Dermis blood vessel endothelial cell (primary cell): ENCODE measurements at regions not wholly inside any gene's neighbourhood (a gene's known extent, or its start where the extent isn't known, plus 50 kb on each side); places are given as distances from the start of the nearest gene placed in this dataset.
"Not testable (repeated sequence)": the region's sequence is repeated elsewhere in the genome, so short reads cannot be mapped to it uniquely, and the experiment has no call there.

ENCODE experiments used
- DNase-seq: peaks from one replicate; pipeline ENCODE4 v3.0.0; 2010

- DNase-seq: no peak
Observed at GRCh38 chr2:13433954-13434353, 717.2 kb downstream of the TRIB2 start.

- DNase-seq: not testable (repeated sequence)
Observed at GRCh38 chr2:13443554-13444261, 727.0 kb downstream of the TRIB2 start.

- no peak for DNase-seq
Observed at GRCh38 chr2:13462464-13462863, 745.7 kb downstream of the TRIB2 start.

GRCh38 chr2:13466076-13466475, 749.3 kb downstream of the TRIB2 start:
- DNase-seq: no peak

- no peak for DNase-seq
Observed at GRCh38 chr2:13474538-13474937, 757.8 kb downstream of the TRIB2 start.

- no peak for DNase-seq
Observed at GRCh38 chr2:13480057-13480456, 763.3 kb downstream of the TRIB2 start.

GRCh38 chr2:13481201-13481600, 764.5 kb downstream of the TRIB2 start:
- DNase-seq: no peak

GRCh38 chr2:13485256-13485655, 768.5 kb downstream of the TRIB2 start:
- no peak for DNase-seq

GRCh38 chr2:13488965-13489364, 772.2 kb downstream of the TRIB2 start:
- DNase-seq: no peak

- DNase-seq: no peak
Observed at GRCh38 chr2:13492262-13492661, 775.5 kb downstream of the TRIB2 start.

GRCh38 chr2:13495051-13495450, 778.3 kb downstream of the TRIB2 start:
- DNase-seq: no peak

- no peak for DNase-seq
Observed at GRCh38 chr2:13504808-13505207, 788.1 kb downstream of the TRIB2 start.

GRCh38 chr2:13508671-13509070, 791.9 kb downstream of the TRIB2 start:
- DNase-seq: no peak

- no peak for DNase-seq
Observed at GRCh38 chr2:13515254-13515653, 798.5 kb downstream of the TRIB2 start.

- DNase-seq: no peak
Observed at GRCh38 chr2:13522096-13522495, 805.4 kb downstream of the TRIB2 start.

GRCh38 chr2:13522917-13523821, 806.4 kb downstream of the TRIB2 start:
- DNase-seq: no peak

- DNase-seq: no peak
Observed at GRCh38 chr2:13524492-13524891, 807.8 kb downstream of the TRIB2 start.

- not testable (repeated sequence) for DNase-seq
Observed at GRCh38 chr2:13531735-13532410, 815.1 kb downstream of the TRIB2 start.

- DNase-seq: not testable (repeated sequence)
Observed at GRCh38 chr2:13532781-13533523, 816.2 kb downstream of the TRIB2 start.

- no peak for DNase-seq
Observed at GRCh38 chr2:13533524-13533922, 816.8 kb downstream of the TRIB2 start.

GRCh38 chr2:13536941-13537340, 820.2 kb downstream of the TRIB2 start:
- no peak for DNase-seq

- no peak for DNase-seq
Observed at GRCh38 chr2:13537771-13538349, 821.1 kb downstream of the TRIB2 start.
